ENCODE measurements at regions not wholly inside any gene's neighbourhood (a gene's known extent, or its start where the extent isn't known, plus 50 kb on each side); places are given as distances from the start of the nearest gene placed in this dataset.

DNA sequence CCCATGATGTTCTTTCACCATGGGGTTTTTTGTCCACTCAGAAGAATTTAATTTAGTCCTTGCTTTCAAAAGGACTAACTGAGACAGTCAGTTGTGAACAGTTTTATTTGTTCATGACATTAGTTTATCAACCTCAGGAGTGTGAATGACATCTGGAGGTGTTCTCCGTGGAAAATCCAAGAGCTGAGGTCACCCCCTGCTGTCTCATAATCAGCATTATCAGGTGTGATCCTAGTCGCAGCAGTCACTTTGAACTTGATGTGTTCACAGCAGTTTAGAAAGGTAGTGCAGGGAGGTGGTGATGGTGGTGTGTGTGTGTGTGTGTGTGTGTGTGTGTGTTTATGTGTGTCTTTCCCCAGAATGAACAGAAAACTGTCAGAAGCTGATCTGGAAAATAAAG is 1760.8 kb upstream of the PCDH10 start:
- no peak for TF ChIP-seq CTCF (IDR thresholded peaks at IDR 0.05)
- no peak for TF ChIP-seq POLR2A (IDR thresholded peaks at IDR 0.05)
